Vagina (tissue), 2 donors: ENCODE measurements at regions not wholly inside any gene's neighbourhood (a gene's known extent, or its start where the extent isn't known, plus 50 kb on each side); places are given as distances from the start of the nearest gene placed in this dataset.

ENCODE experiments used
- POLR2A ChIP-seq, 2 donors: fragments of 450-650 bp; IDR thresholded peaks; one replicate each; pipeline ENCODE4 v1.6.1; 2017; ENCODE audit warnings: antibody characterized with exemption in 2 of 2, mild to moderate bottlenecking in 2 of 2, moderate library complexity in 2 of 2
- POLR2AphosphoS5 ChIP-seq, 2 donors: sonication (generic); formaldehyde crosslinking; IDR thresholded peaks; one replicate each; pipeline ENCODE4 v1.9.0; 2017; ENCODE audit warnings: antibody characterized with exemption in 2 of 2, mild to moderate bottlenecking in 2 of 2, low read depth in 1 of 2; ENCODE audit not compliant: insufficient read depth in 1 of 2

- no peak for TF ChIP-seq POLR2A (IDR thresholded peaks at IDR 0.05)
- TF ChIP-seq POLR2AphosphoS5 (IDR thresholded peaks at IDR 0.05; ENCODE audit: insufficient read depth in 1 of 2, low read depth in 1 of 2): no peak
Measured at GRCh38 chr1:60809204-60809980, 273.0 kb upstream of the NFIA start.
